Pancreas (tissue), 10 donors: ENCODE measurements at regions not wholly inside any gene's neighbourhood (a gene's known extent, or its start where the extent isn't known, plus 50 kb on each side); places are given as distances from the start of the nearest gene placed in this dataset.

Experiments used
- ATAC-seq, 4 donors: fragments of 200-7000 bp; cut with Tn5 transposase; one replicate each; pipeline versions ENCODE4 v1.8.0 to v1.9.1; 2020; ENCODE audit warnings: mild to moderate bottlenecking in 4 of 4, moderate library complexity in 4 of 4
- DNase-seq, 6 donors: peaks; one replicate each; pipeline ENCODE4 v3.0.0-alpha.2; 2020
- FAIRE-seq: peaks from 2 replicates; lab custom pipeline; 2012; peaks lifted over from hg19 to GRCh38; lab: Jason Lieb, UNC
- H3K27ac ChIP-seq, 4 donors: fragments of 200-600 bp; sonication (generic); 1 replicate in 3 of 4; 2 replicates in 1 of 4; pipeline versions ENCODE4 v1.5.0 to v1.8.0; 2020
- H3K27me3 ChIP-seq, 4 donors: fragments of 200-600 bp; one replicate each; pipeline ENCODE4 v1.8.0; 2021
- H3K36me3 ChIP-seq, 3 donors: fragments of 200-600 bp; sonication (generic) in 1 of 3; one replicate each; pipeline versions ENCODE4 v1.5.0 to v1.8.0; 2020 to 2021
- H3K4me1 ChIP-seq, 3 donors: fragments of 200-600 bp; one replicate each; pipeline ENCODE4 v1.8.0; 2021
- H3K4me3 ChIP-seq, 4 donors: fragments of 200-600 bp; sonication (generic) in 2 of 4; one replicate each; pipeline versions ENCODE4 v1.5.0 to v1.8.0; 2020 to 2021
- H3K9me3 ChIP-seq, 4 donors: fragments of 200-600 bp; one replicate each; pipeline ENCODE4 v1.8.0; 2021
- WGBS, 2 donors: extraction: QIAGEN DNeasy Blood & Tissue Kit; methylation state at CpG; one replicate each; pipeline ENCODE4 v1.1.7; 2013; 5-methylcytosine and 5-hydroxymethylcytosine counted together
- intact Hi-C, 3 donors: fragments of 100-400 bp; cut with DNase I; formaldehyde crosslinking; loops; one replicate each; pipeline versions ENCODE4 v1.11.1 to v1.14.2; 2022
- TF ChIP-seq, protein P1 (sequence below), 4 donors: fragments of 200-600 bp; sonication (generic) in 3 of 4; IDR thresholded peaks; one replicate each; pipeline versions ENCODE4 v1.5.0 to v1.8.0; 2021; ENCODE audit warnings: antibody characterized with exemption in 4 of 4
- donor health status: healthy with polysubstance abuse.
- donor health status: DM: no; HTN: no; CAD: no; lungs with moderate emphysema.
- donor health status: DM: no; HTN: no; CAD: no.
- donor health status: control.
- donor health status: control.
- donor health status: Bipolar disorder and iron deficiency.
- donor health status: DM: yes; HTN: yes; CAD: no.
- donor health status: DM: no; HTN: no; CAD: no.
- donor health status: DM: no; HTN: no; CAD: no.
- donor health status: DM: yes; HTN: yes; CAD: no.

DNA sequence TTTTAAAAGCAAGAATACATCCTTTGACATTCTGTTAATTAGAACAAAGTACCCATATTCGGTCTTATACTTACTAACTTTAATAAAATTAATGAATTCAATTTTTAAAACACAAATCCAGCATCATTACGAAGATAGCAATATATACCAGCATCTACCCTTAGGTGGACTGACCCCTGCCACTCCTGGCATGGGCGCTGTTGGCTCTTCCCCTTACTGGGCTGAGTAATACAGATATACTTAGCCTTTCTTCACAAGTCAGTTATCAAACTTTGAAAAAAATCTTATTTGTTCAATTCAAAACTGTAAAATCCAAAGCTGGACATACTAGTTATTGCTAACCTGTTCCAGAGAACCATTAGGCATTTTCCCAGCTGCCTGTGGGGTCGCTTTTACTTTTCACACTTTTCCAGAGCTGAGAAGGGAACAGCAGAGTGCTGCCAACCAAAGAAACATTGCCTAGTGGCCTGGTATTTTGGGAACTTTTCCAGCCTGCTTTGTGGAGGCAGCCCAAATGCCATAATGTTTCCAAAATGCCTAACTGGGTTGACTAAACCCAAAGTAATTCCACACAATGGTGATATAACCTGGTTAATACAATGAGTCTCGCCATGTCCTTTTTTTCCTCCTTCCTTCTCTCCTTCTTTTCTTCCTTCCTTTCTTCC lies 424.7 kb upstream of the ADGRL2 start:
- intact Hi-C loops = no loop called here
- no peaks in the 10 kb centered on the region for H3K27me3 ChIP-seq
- TF ChIP-seq, protein P1, sequence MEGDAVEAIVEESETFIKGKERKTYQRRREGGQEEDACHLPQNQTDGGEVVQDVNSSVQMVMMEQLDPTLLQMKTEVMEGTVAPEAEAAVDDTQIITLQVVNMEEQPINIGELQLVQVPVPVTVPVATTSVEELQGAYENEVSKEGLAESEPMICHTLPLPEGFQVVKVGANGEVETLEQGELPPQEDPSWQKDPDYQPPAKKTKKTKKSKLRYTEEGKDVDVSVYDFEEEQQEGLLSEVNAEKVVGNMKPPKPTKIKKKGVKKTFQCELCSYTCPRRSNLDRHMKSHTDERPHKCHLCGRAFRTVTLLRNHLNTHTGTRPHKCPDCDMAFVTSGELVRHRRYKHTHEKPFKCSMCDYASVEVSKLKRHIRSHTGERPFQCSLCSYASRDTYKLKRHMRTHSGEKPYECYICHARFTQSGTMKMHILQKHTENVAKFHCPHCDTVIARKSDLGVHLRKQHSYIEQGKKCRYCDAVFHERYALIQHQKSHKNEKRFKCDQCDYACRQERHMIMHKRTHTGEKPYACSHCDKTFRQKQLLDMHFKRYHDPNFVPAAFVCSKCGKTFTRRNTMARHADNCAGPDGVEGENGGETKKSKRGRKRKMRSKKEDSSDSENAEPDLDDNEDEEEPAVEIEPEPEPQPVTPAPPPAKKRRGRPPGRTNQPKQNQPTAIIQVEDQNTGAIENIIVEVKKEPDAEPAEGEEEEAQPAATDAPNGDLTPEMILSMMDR (IDR thresholded peaks at IDR 0.05) = no peak
- no peak for DNase-seq
- no peaks in the 10 kb centered on the region for H3K4me1 ChIP-seq
- H3K9me3 ChIP-seq = no peaks in the 10 kb centered on the region
- FAIRE-seq = no peak
- no peaks in the 10 kb centered on the region for H3K36me3 ChIP-seq
- no peak overlapping the region for H3K27ac ChIP-seq
- WGBS, 2 donors = 64 to 76% methylated on average over 5 of the region's 5 CpGs
- H3K4me3 ChIP-seq = no peak overlapping the region
- ATAC-seq = no peak

DNA sequence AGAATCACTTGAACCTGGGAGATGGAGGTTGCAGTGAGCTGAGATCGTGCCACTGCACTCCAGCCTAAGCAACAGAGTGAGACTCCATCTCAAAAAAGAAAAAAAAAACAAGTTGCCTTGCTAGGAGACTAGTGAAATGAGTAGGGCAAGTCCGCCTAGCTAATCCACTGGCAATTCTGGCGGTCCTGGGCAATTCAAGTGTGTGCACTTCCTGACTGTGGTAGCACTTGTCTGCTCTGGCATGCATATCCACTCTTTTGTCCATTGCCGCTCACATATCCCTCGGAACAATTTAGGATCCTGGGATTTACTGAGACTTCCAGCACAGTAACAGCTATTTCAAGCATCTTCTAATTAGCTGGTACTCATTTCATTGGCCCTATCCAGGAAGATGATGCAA lies 426.3 kb upstream of the ADGRL2 start:
- TF ChIP-seq, protein P1 (IDR thresholded peaks at IDR 0.05) = no peak
- intact Hi-C loops = no loop called here
- Histone ChIP-seq H3K4me3 (no peak overlapping the region), H3K4me1 (no peaks in the 10 kb centered on the region), H3K27me3 (no peaks in the 10 kb centered on the region), H3K36me3 (no peaks in the 10 kb centered on the region), H3K9me3 (no peaks in the 10 kb centered on the region), H3K27ac (no peak overlapping the region)
- ATAC-seq (no peak), FAIRE-seq (no peak), DNase-seq (no peak)
- WGBS, 2 donors = 80 to 90% methylated on average over 5 of the region's 5 CpGs

DNA sequence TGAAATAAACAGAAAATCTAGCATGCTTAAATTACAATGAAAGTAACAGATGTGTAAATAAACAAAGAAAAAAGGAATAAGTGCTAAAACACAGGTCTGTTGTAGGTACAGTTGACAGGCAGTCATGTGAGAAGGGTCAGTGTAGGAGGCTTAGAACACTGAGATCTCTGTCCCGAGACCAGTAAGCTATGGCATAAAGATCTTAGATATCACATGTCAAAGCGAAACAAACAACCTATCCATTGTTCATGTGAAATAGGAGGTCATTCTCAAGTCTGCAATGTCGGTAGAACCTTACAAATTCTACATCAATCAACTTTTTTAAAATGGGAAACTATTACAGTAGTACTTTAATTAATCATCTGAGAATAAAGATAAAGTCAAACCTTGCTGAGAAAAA lies 428.9 kb upstream of the ADGRL2 start:
- Histone ChIP-seq H3K4me3 (no peak overlapping the region), H3K27me3 (no peaks in the 10 kb centered on the region), H3K9me3 (no peaks in the 10 kb centered on the region), H3K36me3 (no peaks in the 10 kb centered on the region), H3K27ac (no peak overlapping the region), H3K4me1 (no peaks in the 10 kb centered on the region)
- TF ChIP-seq, protein P1 (IDR thresholded peaks at IDR 0.05) = no peak
- WGBS, 2 donors = 15 to 21% methylated on average over 3 of the region's 3 CpGs
- FAIRE-seq (no peak), DNase-seq (no peak), ATAC-seq (peak in 2 of 4 donors; percentile 57 to 83)
- intact Hi-C loops = no loop called here

DNA sequence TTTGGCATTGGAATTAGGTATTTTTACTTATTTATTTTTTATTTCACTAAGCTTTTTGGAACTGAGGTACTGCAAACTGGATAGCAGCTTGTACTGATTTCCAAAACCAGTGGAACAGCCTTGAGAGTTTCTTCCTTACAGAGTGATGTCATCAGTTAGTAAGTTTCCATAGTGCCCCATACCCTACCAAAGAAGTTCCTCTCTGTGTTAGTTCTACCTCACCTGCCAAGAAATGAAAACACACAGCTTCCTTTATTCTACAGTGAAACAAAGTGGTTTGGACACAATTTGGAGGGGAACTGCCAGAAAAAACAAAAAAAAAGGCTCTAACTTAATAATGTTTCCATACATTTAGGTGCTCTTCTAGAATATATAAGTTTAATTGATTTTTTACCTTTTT lies 430.9 kb upstream of the ADGRL2 start:
- no peak for FAIRE-seq

DNA sequence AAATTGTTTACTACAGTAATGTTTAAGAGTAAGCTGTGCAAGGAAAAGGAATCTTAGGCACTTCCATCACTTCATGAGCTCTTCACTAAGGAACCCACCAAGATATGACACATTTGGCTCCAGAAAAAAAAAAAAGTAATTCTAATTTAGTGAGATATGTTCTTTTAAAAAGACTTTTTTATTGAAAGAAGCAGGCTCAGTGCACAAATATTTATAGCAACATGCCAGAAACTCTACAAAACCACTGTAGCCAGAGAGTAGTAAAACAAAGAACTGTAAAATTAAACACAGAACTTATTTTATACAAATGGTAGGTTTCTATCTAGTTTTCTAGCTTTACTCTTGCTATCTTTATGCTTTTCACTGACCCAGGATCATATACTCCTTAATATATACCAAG lies 434.6 kb upstream of the ADGRL2 start:
- Histone ChIP-seq H3K27ac (no peak overlapping the region), H3K27me3 (no peaks in the 10 kb centered on the region), H3K36me3 (no peaks in the 10 kb centered on the region), H3K4me3 (no peak overlapping the region), H3K4me1 (no peaks in the 10 kb centered on the region), H3K9me3 (no peaks in the 10 kb centered on the region)
- ATAC-seq = no peak
- DNase-seq = no peak
- TF ChIP-seq, protein P1 (IDR thresholded peaks at IDR 0.05) = no peak
- no peak for FAIRE-seq
- intact Hi-C loops = no loop called here

More for the DNA sequence above, 430.9 kb upstream of the ADGRL2 start:
- H3K27me3 ChIP-seq = no peaks in the 10 kb centered on the region
- H3K36me3 ChIP-seq = no peaks in the 10 kb centered on the region
- no peak for DNase-seq
- no peak for ATAC-seq
- no peaks in the 10 kb centered on the region for H3K4me1 ChIP-seq
- H3K27ac ChIP-seq = no peak overlapping the region
- TF ChIP-seq, protein P1 (IDR thresholded peaks at IDR 0.05) = no peak
- no peaks in the 10 kb centered on the region for H3K9me3 ChIP-seq
- no peak overlapping the region for H3K4me3 ChIP-seq
- intact Hi-C loops = no loop called here
